GM18505 (cell line): ENCODE measurements at regions not wholly inside any gene's neighbourhood (a gene's known extent, or its start where the extent isn't known, plus 50 kb on each side); places are given as distances from the start of the nearest gene placed in this dataset.
"Not testable (repeated sequence)": the region's sequence is repeated elsewhere in the genome, so short reads cannot be mapped to it uniquely, and the experiment has no call there.

ENCODE experiments used
- ATAC-seq: cut with Tn5 transposase; IDR thresholded peaks from one replicate; pipeline ENCODE4 v1.9.1; 2021; ENCODE audit not compliant: unreplicated experiment
- POLR2A ChIP-seq: IDR thresholded peaks from 4 replicates; pipeline ENCODE4 v1.6.1; 2011; ENCODE audit warnings: borderline replicate concordance; ENCODE audit not compliant: insufficient read depth, insufficient read length; ENCODE audit errors: extremely low read depth

GRCh38 chr4:78704317-78704716, 71.8 kb upstream of the BMP2K start:
- ATAC-seq, result no peak

GRCh38 chr4:78704981-78705683, 71.0 kb upstream of the BMP2K start:
- no peak for ATAC-seq
- TF ChIP-seq POLR2A, result no peak

More at GRCh38 chr4:78704317-78704716, 71.8 kb upstream of the BMP2K start:
- no peak for TF ChIP-seq POLR2A

GRCh38 chr4:78706302-78706701, 69.8 kb upstream of the BMP2K start:
- no peak for ATAC-seq
- TF ChIP-seq POLR2A, result no peak

- ATAC-seq, result no peak
Observed at GRCh38 chr4:78707268-78707667, 68.9 kb upstream of the BMP2K start.

GRCh38 chr4:78707793-78708192, 68.4 kb upstream of the BMP2K start:
- ATAC-seq, result no peak
- TF ChIP-seq POLR2A, result no peak

More at GRCh38 chr4:78707268-78707667, 68.9 kb upstream of the BMP2K start:
- no peak for TF ChIP-seq POLR2A

GRCh38 chr4:78710536-78710935, 65.6 kb upstream of the BMP2K start:
- ATAC-seq, result no peak
- no peak for TF ChIP-seq POLR2A

- TF ChIP-seq POLR2A, result no peak
- ATAC-seq, result no peak
Observed at GRCh38 chr4:78711676-78712075, 64.5 kb upstream of the BMP2K start.

- ATAC-seq, result not testable (repeated sequence)
Observed at GRCh38 chr4:78714598-78714997, 61.6 kb upstream of the BMP2K start.

GRCh38 chr4:78715372-78715771, 60.8 kb upstream of the BMP2K start:
- ATAC-seq, result not testable (repeated sequence)

GRCh38 chr4:78717712-78718111, 58.4 kb upstream of the BMP2K start:
- not testable (repeated sequence) for ATAC-seq

GRCh38 chr4:78720204-78720603, 55.9 kb upstream of the BMP2K start:
- ATAC-seq, result no peak
- no peak for TF ChIP-seq POLR2A

- TF ChIP-seq POLR2A, result no peak
- ATAC-seq, result peak; percentile 94
Observed at GRCh38 chr4:78720994-78721677, 55.0 kb upstream of the BMP2K start.

GRCh38 chr4:78721747-78722146, 54.4 kb upstream of the BMP2K start:
- no peak for ATAC-seq
- no peak for TF ChIP-seq POLR2A

- ATAC-seq, result no peak
Observed at GRCh38 chr4:78722320-78722719, 53.8 kb upstream of the BMP2K start.

GRCh38 chr4:78722878-78723277, 53.3 kb upstream of the BMP2K start:
- no peak for ATAC-seq
- no peak for TF ChIP-seq POLR2A

More at GRCh38 chr4:78722320-78722719, 53.8 kb upstream of the BMP2K start:
- TF ChIP-seq POLR2A, result no peak
